ENCODE measurements at regions not wholly inside any gene's neighbourhood (a gene's known extent, or its start where the extent isn't known, plus 50 kb on each side); places are given as distances from the start of the nearest gene placed in this dataset.

GRCh38 chr3:59116233-59116537 is 66.4 kb upstream of the CFAP20DC start:
- Mint-ChIP-seq H3K27ac (no peak overlapping the region), H3K9me3 (no peaks in the 10 kb centered on the region), H3K27me3 (ENCODE audit: insufficient read depth) (peaks cover 2% of the 10 kb centered on the region), H3K36me3 (ENCODE audit: low read depth) (no peaks in the 10 kb centered on the region), H3K4me3 (no peak overlapping the region), H3K4me1 (no peaks in the 10 kb centered on the region)
- Histone ChIP-seq H3K36me3 (ENCODE audit: control insufficient read depth, insufficient read depth, low read length) (no peaks in the 10 kb centered on the region), H3K9me3 (ENCODE audit: control insufficient read depth, low read length) (no peaks in the 10 kb centered on the region), H3K4me1 (ENCODE audit: control insufficient read depth, insufficient read depth, low read length) (no peaks in the 10 kb centered on the region), H3K9ac (ENCODE audit: extremely low read depth, low read length, poor library complexity, severe bottlenecking) (no peak overlapping the region), H3K4me3 (ENCODE audit: low read length) (no peak overlapping the region), H3K27me3 (ENCODE audit: control insufficient read depth, insufficient read depth, low read length, poor library complexity, severe bottlenecking) (no peaks in the 10 kb centered on the region), H3K27ac (ENCODE audit: low read depth, low read length) (no peak overlapping the region)
- TF ChIP-seq CTCF (conservative IDR thresholded peaks at IDR 0.05) = no peak
- DNase-seq = no peak
- WGBS, 2 experiments (ENCODE audit: insufficient coverage in 1 of 2, insufficient read length in 1 of 2) = 89% methylated on average over 2 of the region's 2 CpGs; no CpG with 5 or more reads in 1 of the 2 experiments

- no peaks in the 10 kb centered on the region for H3K27me3 ChIP-seq (ENCODE audit: control insufficient read depth, insufficient read depth, low read length, poor library complexity, severe bottlenecking)
- Mint-ChIP-seq H3K27ac (no peak overlapping the region), H3K4me3 (no peak overlapping the region), H3K27me3 (ENCODE audit: insufficient read depth) (peaks cover 2% of the 10 kb centered on the region), H3K4me1 (no peaks in the 10 kb centered on the region), H3K36me3 (ENCODE audit: low read depth) (no peaks in the 10 kb centered on the region), H3K9me3 (no peaks in the 10 kb centered on the region)
- H3K9ac ChIP-seq (ENCODE audit: extremely low read depth, low read length, poor library complexity, severe bottlenecking) = no peak overlapping the region
- WGBS, 2 experiments (ENCODE audit: insufficient coverage in 1 of 2, insufficient read length in 1 of 2) = 86 to 91% methylated on average over 6 to 8 of the region's 8 CpGs
- H3K9me3 ChIP-seq (ENCODE audit: control insufficient read depth, low read length) = no peaks in the 10 kb centered on the region
- H3K4me1 ChIP-seq (ENCODE audit: control insufficient read depth, insufficient read depth, low read length) = no peaks in the 10 kb centered on the region
- no peak overlapping the region for H3K27ac ChIP-seq (ENCODE audit: low read depth, low read length)
- H3K36me3 ChIP-seq (ENCODE audit: control insufficient read depth, insufficient read depth, low read length) = no peaks in the 10 kb centered on the region
- no peak for DNase-seq
- H3K4me3 ChIP-seq (ENCODE audit: low read length) = no peak overlapping the region
- TF ChIP-seq CTCF (conservative IDR thresholded peaks at IDR 0.05) = no peak
These were observed 65.8 kb upstream of the CFAP20DC start for GRCh38 chr3:59115364-59116232.

GRCh38 chr3:59107856-59108815 is 58.3 kb upstream of the CFAP20DC start:
- 87 to 94% methylated on average over 2 to 5 of the region's 5 CpGs for WGBS, 2 experiments (ENCODE audit: insufficient coverage in 1 of 2, insufficient read length in 1 of 2)

More at GRCh38 chr3:59107856-59108815, 58.3 kb upstream of the CFAP20DC start:
- Histone ChIP-seq H3K27me3 (ENCODE audit: control insufficient read depth, insufficient read depth, low read length, poor library complexity, severe bottlenecking) (no peaks in the 10 kb centered on the region), H3K9ac (ENCODE audit: extremely low read depth, low read length, poor library complexity, severe bottlenecking) (no peak overlapping the region), H3K27ac (ENCODE audit: low read depth, low read length) (no peak overlapping the region), H3K36me3 (ENCODE audit: control insufficient read depth, insufficient read depth, low read length) (no peaks in the 10 kb centered on the region), H3K4me1 (ENCODE audit: control insufficient read depth, insufficient read depth, low read length) (no peaks in the 10 kb centered on the region), H3K4me3 (ENCODE audit: low read length) (no peak overlapping the region), H3K9me3 (ENCODE audit: control insufficient read depth, low read length) (no peaks in the 10 kb centered on the region)
- Mint-ChIP-seq H3K4me3 (no peak overlapping the region), H3K4me1 (peaks cover 4% of the 10 kb centered on the region), H3K36me3 (ENCODE audit: low read depth) (no peaks in the 10 kb centered on the region), H3K27me3 (ENCODE audit: insufficient read depth) (peaks cover 2% of the 10 kb centered on the region), H3K9me3 (no peaks in the 10 kb centered on the region), H3K27ac (no peak overlapping the region)
- no peak for TF ChIP-seq CTCF (conservative IDR thresholded peaks at IDR 0.05)
- no peak for DNase-seq

Measured in endodermal cell (in vitro differentiated cells).